Gastroesophageal sphincter (tissue), 4 donors: ENCODE measurements at regions not wholly inside any gene's neighbourhood (a gene's known extent, or its start where the extent isn't known, plus 50 kb on each side); places are given as distances from the start of the nearest gene placed in this dataset.

Experiments
- ATAC-seq: fragments of 150-250 bp; one replicate; pipeline ENCODE4 v1.9.1; 2016; ENCODE audit warnings: mild to moderate bottlenecking, moderate library complexity
- H3K27ac ChIP-seq, 4 donors: fragments of 200-600 bp; sonication (generic) in 3 of 4; 1 replicate in 3 of 4; 2 replicates in 1 of 4; pipeline ENCODE4 v1.5.1; 2016 to 2019
- H3K27me3 ChIP-seq: fragments of 200-600 bp; sonication (generic); one replicate; pipeline ENCODE4 v1.5.1; 2019
- H3K36me3 ChIP-seq, 2 donors: fragments of 200-600 bp; sonication (generic); one replicate each; pipeline ENCODE4 v1.5.1; 2019; ENCODE audit warnings: control low read depth in 1 of 2
- H3K4me1 ChIP-seq, 3 donors: fragments of 200-600 bp; sonication (generic); 1 replicate in 2 of 3; 2 replicates in 1 of 3; pipeline ENCODE4 v1.5.1; 2016 to 2019; ENCODE audit warnings: control low read depth in 2 of 3
- H3K4me3 ChIP-seq, 2 donors: fragments of 200-600 bp; sonication (generic); one replicate each; pipeline ENCODE4 v1.5.1; 2019; ENCODE audit warnings: mild to moderate bottlenecking in 1 of 2, moderate library complexity in 1 of 2
- H3K9me3 ChIP-seq, 3 donors: fragments of 200-600 bp; sonication (generic); one replicate each; pipeline ENCODE4 v1.5.1; 2017 to 2019; ENCODE audit warnings: control low read depth in 2 of 3
- EP300 ChIP-seq: sonication (generic); formaldehyde crosslinking; IDR thresholded peaks from one replicate; pipeline ENCODE4 v1.6.1; 2017; ENCODE audit warnings: antibody characterized with exemption, mild to moderate bottlenecking
- POLR2A ChIP-seq, 2 donors: fragments of 450-650 bp; IDR thresholded peaks; one replicate each; pipeline ENCODE4 v1.6.1; 2017; ENCODE audit warnings: antibody characterized with exemption in 2 of 2, mild to moderate bottlenecking in 2 of 2, moderate library complexity in 1 of 2
- POLR2AphosphoS5 ChIP-seq: sonication (generic); formaldehyde crosslinking; IDR thresholded peaks from one replicate; pipeline ENCODE4 v1.6.1; 2017; ENCODE audit warnings: antibody characterized with exemption
- WGBS, 2 donors: methylation state at CpG; one replicate each; pipeline ENCODE4 v1.1.5; 2018; ENCODE audit warnings: low coverage in 1 of 2; 5-methylcytosine and 5-hydroxymethylcytosine counted together
- TF ChIP-seq, protein P1 (sequence below), 4 experiments: fragments of 200-600 bp in 2 of 4; fragments of 450-650 bp in 2 of 4; sonication (generic) in 1 of 4; IDR thresholded peaks; one replicate each; pipeline ENCODE4 v1.5.1; 2017 to 2019; ENCODE audit warnings: antibody characterized with exemption in 4 of 4, mild to moderate bottlenecking in 2 of 4, moderate library complexity in 2 of 4

- TF ChIP-seq, protein P1, sequence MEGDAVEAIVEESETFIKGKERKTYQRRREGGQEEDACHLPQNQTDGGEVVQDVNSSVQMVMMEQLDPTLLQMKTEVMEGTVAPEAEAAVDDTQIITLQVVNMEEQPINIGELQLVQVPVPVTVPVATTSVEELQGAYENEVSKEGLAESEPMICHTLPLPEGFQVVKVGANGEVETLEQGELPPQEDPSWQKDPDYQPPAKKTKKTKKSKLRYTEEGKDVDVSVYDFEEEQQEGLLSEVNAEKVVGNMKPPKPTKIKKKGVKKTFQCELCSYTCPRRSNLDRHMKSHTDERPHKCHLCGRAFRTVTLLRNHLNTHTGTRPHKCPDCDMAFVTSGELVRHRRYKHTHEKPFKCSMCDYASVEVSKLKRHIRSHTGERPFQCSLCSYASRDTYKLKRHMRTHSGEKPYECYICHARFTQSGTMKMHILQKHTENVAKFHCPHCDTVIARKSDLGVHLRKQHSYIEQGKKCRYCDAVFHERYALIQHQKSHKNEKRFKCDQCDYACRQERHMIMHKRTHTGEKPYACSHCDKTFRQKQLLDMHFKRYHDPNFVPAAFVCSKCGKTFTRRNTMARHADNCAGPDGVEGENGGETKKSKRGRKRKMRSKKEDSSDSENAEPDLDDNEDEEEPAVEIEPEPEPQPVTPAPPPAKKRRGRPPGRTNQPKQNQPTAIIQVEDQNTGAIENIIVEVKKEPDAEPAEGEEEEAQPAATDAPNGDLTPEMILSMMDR (IDR thresholded peaks at IDR 0.05): no peak
- no peak for TF ChIP-seq POLR2AphosphoS5
- TF ChIP-seq EP300: no peak
- TF ChIP-seq POLR2A (IDR thresholded peaks at IDR 0.05): no peak
- no peak for ATAC-seq
- no peaks in the 10 kb centered on the region for H3K9me3 ChIP-seq
- 74 to 86% methylated on average over 7 of the region's 7 CpGs for WGBS, 2 donors
- no peak overlapping the region for H3K4me3 ChIP-seq
- H3K27ac ChIP-seq: no peak overlapping the region
- peaks cover 0 to 22% (median 0%) of the 10 kb centered on the region in 3 donors for H3K4me1 ChIP-seq
- no peaks in the 10 kb centered on the region for H3K27me3 ChIP-seq
- no peaks in the 10 kb centered on the region for H3K36me3 ChIP-seq
Observed at GRCh38 chr11:128399251-128400121, 187.9 kb downstream of the ETS1 start.

GRCh38 chr11:128398517-128399250 lies 188.7 kb downstream of the ETS1 start:
- Histone ChIP-seq H3K27me3 (no peaks in the 10 kb centered on the region), H3K4me3 (no peak overlapping the region), H3K9me3 (no peaks in the 10 kb centered on the region), H3K27ac (no peak overlapping the region), H3K4me1 (peaks cover 0 to 22% (median 0%) of the 10 kb centered on the region in 3 donors), H3K36me3 (no peaks in the 10 kb centered on the region)
- no peak for ATAC-seq
- WGBS, 2 donors: no CpG with 5 or more reads among the region's 2 CpGs
- no peak for TF ChIP-seq EP300
- no peak for TF ChIP-seq POLR2AphosphoS5
- TF ChIP-seq, protein P1 (IDR thresholded peaks at IDR 0.05): no peak
- no peak for TF ChIP-seq POLR2A (IDR thresholded peaks at IDR 0.05)

DNA sequence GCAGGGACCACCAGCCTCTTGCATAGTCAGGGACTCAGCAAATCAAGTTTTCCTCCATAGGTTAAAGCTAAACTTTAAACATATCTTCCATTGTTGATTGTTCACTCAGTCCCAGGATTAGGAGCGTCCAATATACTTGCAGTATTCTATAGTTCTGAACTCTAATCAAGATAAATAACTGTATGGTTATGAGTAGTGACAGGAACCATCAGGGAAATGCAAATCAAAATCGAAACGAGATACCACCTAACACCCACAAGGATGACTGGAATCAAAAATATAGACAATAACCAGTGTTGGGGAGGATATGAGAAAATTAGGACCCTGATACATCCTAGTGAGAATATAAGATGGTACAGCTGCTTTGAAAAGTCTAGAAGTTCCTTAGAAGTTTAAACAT lies 190.0 kb downstream of the ETS1 start:
- H3K27ac ChIP-seq: no peak overlapping the region
- 82 to 85% methylated on average over 2 to 3 of the region's 3 CpGs for WGBS, 2 donors
- H3K36me3 ChIP-seq: no peaks in the 10 kb centered on the region
- H3K27me3 ChIP-seq: no peaks in the 10 kb centered on the region
- TF ChIP-seq POLR2AphosphoS5 (no peak), POLR2A (IDR thresholded peaks at IDR 0.05) (no peak), EP300 (no peak)
- TF ChIP-seq, protein P1 (IDR thresholded peaks at IDR 0.05): no peak
- H3K9me3 ChIP-seq: no peaks in the 10 kb centered on the region
- peaks cover 0 to 22% (median 0%) of the 10 kb centered on the region in 3 donors for H3K4me1 ChIP-seq
- no peak for ATAC-seq
- no peak overlapping the region for H3K4me3 ChIP-seq

DNA sequence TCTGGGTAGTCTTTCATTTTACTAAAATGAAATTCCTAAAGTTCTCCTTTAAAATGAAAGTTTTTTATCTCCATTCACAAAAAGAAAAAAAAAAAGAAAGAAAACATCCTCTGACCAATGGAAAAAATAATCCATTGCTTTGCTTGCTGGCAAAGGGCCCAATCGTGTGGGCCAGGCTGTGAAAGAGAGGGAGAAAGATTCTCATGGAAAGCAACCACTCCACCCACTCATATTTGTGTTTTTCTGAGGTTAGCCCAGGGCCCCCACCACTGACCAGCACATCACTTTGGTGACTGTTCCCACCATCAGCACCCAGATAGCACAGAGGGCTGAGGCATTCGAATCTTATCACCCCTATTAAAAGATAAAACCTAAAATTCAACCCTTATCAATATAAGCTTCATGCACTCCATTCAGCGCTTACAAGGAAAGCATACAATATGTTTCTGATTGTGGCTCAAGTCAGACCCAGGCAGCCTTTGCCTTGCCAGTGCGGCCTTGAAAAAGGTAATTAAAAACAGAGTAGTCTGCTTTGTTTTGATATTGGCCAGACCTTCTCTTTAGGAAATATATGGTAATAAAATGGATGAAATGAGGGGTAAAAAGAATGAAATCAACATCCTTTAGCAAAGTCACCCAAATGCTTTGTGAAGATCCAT lies 192.8 kb downstream of the ETS1 start:
- Histone ChIP-seq H3K4me1 (peaks cover 0 to 9% (median 0%) of the 10 kb centered on the region in 3 donors), H3K9me3 (no peaks in the 10 kb centered on the region), H3K27me3 (no peaks in the 10 kb centered on the region), H3K27ac (no peak overlapping the region), H3K36me3 (no peaks in the 10 kb centered on the region), H3K4me3 (no peak overlapping the region)
- ATAC-seq: no peak
- no peak for TF ChIP-seq POLR2AphosphoS5
- TF ChIP-seq POLR2A (IDR thresholded peaks at IDR 0.05): no peak
- TF ChIP-seq EP300: no peak
- TF ChIP-seq, protein P1 (IDR thresholded peaks at IDR 0.05): no peak
- 52 to 74% methylated on average over 4 of the region's 4 CpGs for WGBS, 2 donors
